ENCODE measurements at regions not wholly inside any gene's neighbourhood (a gene's known extent, or its start where the extent isn't known, plus 50 kb on each side); places are given as distances from the start of the nearest gene placed in this dataset.

- no peak for DNase-seq (ENCODE audit: low spot score)
Measured at GRCh38 chr2:133942398-133942797, 311.5 kb upstream of the MGAT5 start.

- no peak for DNase-seq (ENCODE audit: low spot score)
Measured at GRCh38 chr2:133943108-133943507, 310.8 kb upstream of the MGAT5 start.

- DNase-seq (ENCODE audit: low spot score): no peak
Measured at GRCh38 chr2:133945089-133945488, 308.8 kb upstream of the MGAT5 start.

- no peak for DNase-seq (ENCODE audit: low spot score)
Measured at GRCh38 chr2:133947057-133947456, 306.8 kb upstream of the MGAT5 start.

- DNase-seq (ENCODE audit: low spot score): no peak
Measured at GRCh38 chr2:133948610-133949290, 305.1 kb upstream of the MGAT5 start.

- DNase-seq (ENCODE audit: low spot score): no peak
Measured at GRCh38 chr2:133949595-133949994, 304.3 kb upstream of the MGAT5 start.

GRCh38 chr2:133951209-133951608, 302.7 kb upstream of the MGAT5 start:
- no peak for DNase-seq (ENCODE audit: low spot score)

GRCh38 chr2:133952420-133952819, 301.5 kb upstream of the MGAT5 start:
- no peak for DNase-seq (ENCODE audit: low spot score)

- no peak for DNase-seq (ENCODE audit: low spot score)
Measured at GRCh38 chr2:133952896-133953295, 301.0 kb upstream of the MGAT5 start.

- DNase-seq (ENCODE audit: low spot score): no peak
Measured at GRCh38 chr2:133953524-133953923, 300.3 kb upstream of the MGAT5 start.

- DNase-seq (ENCODE audit: low spot score): no peak
Measured at GRCh38 chr2:133954636-133955035, 299.2 kb upstream of the MGAT5 start.

- no peak for DNase-seq (ENCODE audit: low spot score)
Measured at GRCh38 chr2:133955169-133955568, 298.7 kb upstream of the MGAT5 start.

- no peak for DNase-seq (ENCODE audit: low spot score)
Measured at GRCh38 chr2:133956434-133956935, 297.4 kb upstream of the MGAT5 start.

GRCh38 chr2:133957724-133958480, 296.0 kb upstream of the MGAT5 start:
- DNase-seq (ENCODE audit: low spot score): no peak

- DNase-seq (ENCODE audit: low spot score): no peak
Measured at GRCh38 chr2:133959066-133959465, 294.8 kb upstream of the MGAT5 start.

GRCh38 chr2:133966720-133967304, 287.1 kb upstream of the MGAT5 start:
- no peak for DNase-seq (ENCODE audit: low spot score)

GRCh38 chr2:133967326-133967725, 286.5 kb upstream of the MGAT5 start:
- no peak for DNase-seq (ENCODE audit: low spot score)

- no peak for DNase-seq (ENCODE audit: low spot score)
Measured at GRCh38 chr2:133968446-133968845, 285.4 kb upstream of the MGAT5 start.

- DNase-seq (ENCODE audit: low spot score): no peak
Measured at GRCh38 chr2:133970641-133971040, 283.2 kb upstream of the MGAT5 start.

- DNase-seq (ENCODE audit: low spot score): no peak
Measured at GRCh38 chr2:133972297-133972696, 281.6 kb upstream of the MGAT5 start.

- DNase-seq (ENCODE audit: low spot score): no peak
Measured at GRCh38 chr2:133972786-133973185, 281.1 kb upstream of the MGAT5 start.

- DNase-seq (ENCODE audit: low spot score): no peak
Measured at GRCh38 chr2:133974353-133974752, 279.5 kb upstream of the MGAT5 start.

- DNase-seq (ENCODE audit: low spot score): no peak
Measured at GRCh38 chr2:133975135-133975534, 278.7 kb upstream of the MGAT5 start.

All from CD4-positive, alpha-beta T cell treated with Interleukin-2 at 100 ng/mL for 4 hours (primary cell).